SJCRH30 (cell line): ENCODE measurements at regions not wholly inside any gene's neighbourhood (a gene's known extent, or its start where the extent isn't known, plus 50 kb on each side); places are given as distances from the start of the nearest gene placed in this dataset.

ENCODE experiments used
- DNase-seq, 2 experiments: peaks; one replicate each; pipeline ENCODE4 v3.0.0-alpha.2; 2015 to 2020
- H3K27ac ChIP-seq: fragments of 250-450 bp; sonication (Bioruptor Pico); 2 replicates; pipeline ENCODE4 v1.5.1; 2020; ENCODE audit warnings: mild to moderate bottlenecking, moderate library complexity
- H3K27me3 ChIP-seq: fragments of 250-450 bp; sonication (Bioruptor Pico); 2 replicates; pipeline ENCODE4 v1.5.1; 2020; ENCODE audit warnings: mild to moderate bottlenecking, moderate library complexity
- H3K36me3 ChIP-seq: fragments of 250-450 bp; sonication (Bioruptor Pico); 2 replicates; pipeline ENCODE4 v1.5.1; 2020; ENCODE audit warnings: mild to moderate bottlenecking, moderate library complexity
- H3K4me1 ChIP-seq: fragments of 250-450 bp; sonication (Bioruptor Pico); 2 replicates; pipeline ENCODE4 v1.5.1; 2020; ENCODE audit warnings: mild to moderate bottlenecking, moderate library complexity
- H3K4me3 ChIP-seq: fragments of 250-450 bp; sonication (Bioruptor Pico); 2 replicates; pipeline ENCODE4 v1.5.1; 2020; ENCODE audit warnings: mild to moderate bottlenecking, moderate library complexity
- H3K9me3 ChIP-seq: fragments of 250-450 bp; sonication (Bioruptor Pico); replicated peaks from 2 replicates; pipeline ENCODE4 v1.5.1; 2020; ENCODE audit warnings: mild to moderate bottlenecking, moderate library complexity

- no peaks in the 10 kb centered on the region for H3K4me1 ChIP-seq
- DNase-seq, result no peak
- no peak overlapping the region for H3K27ac ChIP-seq
- no peaks in the 10 kb centered on the region for H3K36me3 ChIP-seq
- peaks cover 3% of the 10 kb centered on the region; the same call in 1 of the 2 replicates for H3K27me3 ChIP-seq
- H3K9me3 ChIP-seq, result no peaks in the 10 kb centered on the region
- H3K4me3 ChIP-seq, result no peak overlapping the region
Observed at GRCh38 chr12:114226241-114226928, 179.6 kb downstream of the TBX5 start.

GRCh38 chr12:114221957-114222630 is 183.8 kb downstream of the TBX5 start:
- Histone ChIP-seq H3K9me3 (no peaks in the 10 kb centered on the region), H3K4me3 (no peak overlapping the region), H3K27ac (no peak overlapping the region), H3K27me3 (peaks cover 3% of the 10 kb centered on the region; the same call in 1 of the 2 replicates), H3K36me3 (no peaks in the 10 kb centered on the region), H3K4me1 (no peaks in the 10 kb centered on the region)
- DNase-seq, result no peak

DNA sequence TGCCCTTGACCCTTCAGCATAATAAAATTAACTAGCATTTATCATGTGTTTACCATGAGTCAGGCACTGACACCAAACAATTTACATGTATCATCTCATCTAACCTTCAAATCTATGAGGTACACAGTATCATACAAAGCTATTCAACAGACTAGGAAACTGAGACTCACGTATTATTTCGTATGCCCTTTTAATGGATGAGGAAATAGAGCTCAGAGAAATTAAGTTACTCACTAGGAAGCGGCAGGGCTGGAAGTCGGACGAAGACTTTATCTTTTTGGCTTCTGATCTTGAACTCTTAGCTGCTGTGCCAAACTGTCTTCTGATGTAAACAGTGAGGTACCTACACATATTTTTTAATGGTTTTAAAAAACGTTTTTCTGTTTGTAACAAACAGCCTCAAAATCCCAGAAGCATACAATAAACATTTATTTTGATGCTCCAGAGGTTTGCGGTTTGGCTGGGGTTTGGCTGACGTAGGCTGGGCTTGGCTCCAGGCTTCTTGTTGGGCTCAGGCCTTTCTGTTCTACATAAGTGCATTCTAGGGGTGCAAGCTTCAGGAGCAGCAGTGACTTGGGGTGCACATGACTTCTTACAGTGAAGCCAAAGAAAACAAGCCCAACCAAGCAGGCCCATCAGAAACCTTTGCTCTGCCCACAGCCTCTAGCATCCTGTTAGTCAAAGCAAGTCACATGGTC is 184.7 kb downstream of the TBX5 start:
- no peak for DNase-seq
- Histone ChIP-seq H3K4me1 (no peaks in the 10 kb centered on the region), H3K4me3 (no peak overlapping the region), H3K27me3 (peaks cover 3% of the 10 kb centered on the region; the same call in 1 of the 2 replicates), H3K9me3 (no peaks in the 10 kb centered on the region), H3K27ac (no peak overlapping the region), H3K36me3 (no peaks in the 10 kb centered on the region)

DNA sequence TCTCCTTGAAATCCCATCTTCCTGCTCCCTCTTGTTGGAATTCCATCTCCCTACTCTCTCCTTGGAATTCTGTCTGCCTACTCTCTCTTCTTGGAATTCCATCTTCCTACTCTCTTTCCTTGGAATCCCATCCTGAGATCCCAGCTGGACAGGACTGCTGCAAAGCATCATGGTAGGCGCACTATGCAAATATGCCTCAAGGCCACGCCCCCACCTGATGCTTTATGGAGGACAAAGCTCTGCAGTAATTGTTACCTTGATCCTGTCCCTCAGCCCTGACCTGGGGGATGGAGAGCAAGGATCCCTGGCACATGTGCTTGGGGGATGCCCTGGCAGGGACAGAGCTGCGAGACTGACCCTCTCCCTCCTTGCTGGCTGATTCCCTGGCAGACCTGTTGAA is 185.6 kb downstream of the TBX5 start:
- Histone ChIP-seq H3K4me3 (no peak overlapping the region), H3K9me3 (no peaks in the 10 kb centered on the region), H3K36me3 (no peaks in the 10 kb centered on the region), H3K27me3 (no peaks in the 10 kb centered on the region; the same call in 1 of the 2 replicates), H3K4me1 (no peaks in the 10 kb centered on the region), H3K27ac (no peak overlapping the region)
- no peak for DNase-seq

- no peak overlapping the region for H3K27ac ChIP-seq
- H3K4me1 ChIP-seq, result no peaks in the 10 kb centered on the region
- no peaks in the 10 kb centered on the region for H3K36me3 ChIP-seq
- no peak for DNase-seq
- H3K4me3 ChIP-seq, result no peak overlapping the region
- no peaks in the 10 kb centered on the region for H3K9me3 ChIP-seq
- H3K27me3 ChIP-seq, result no peaks in the 10 kb centered on the region; the same call in 1 of the 2 replicates
Observed at GRCh38 chr12:114218136-114218535, 187.8 kb downstream of the TBX5 start.

GRCh38 chr12:114215746-114216145 is 190.2 kb downstream of the TBX5 start:
- Histone ChIP-seq H3K4me3 (no peak overlapping the region), H3K4me1 (no peaks in the 10 kb centered on the region), H3K27ac (no peak overlapping the region), H3K27me3 (no peaks in the 10 kb centered on the region), H3K9me3 (no peaks in the 10 kb centered on the region), H3K36me3 (no peaks in the 10 kb centered on the region)
- no peak for DNase-seq

DNA sequence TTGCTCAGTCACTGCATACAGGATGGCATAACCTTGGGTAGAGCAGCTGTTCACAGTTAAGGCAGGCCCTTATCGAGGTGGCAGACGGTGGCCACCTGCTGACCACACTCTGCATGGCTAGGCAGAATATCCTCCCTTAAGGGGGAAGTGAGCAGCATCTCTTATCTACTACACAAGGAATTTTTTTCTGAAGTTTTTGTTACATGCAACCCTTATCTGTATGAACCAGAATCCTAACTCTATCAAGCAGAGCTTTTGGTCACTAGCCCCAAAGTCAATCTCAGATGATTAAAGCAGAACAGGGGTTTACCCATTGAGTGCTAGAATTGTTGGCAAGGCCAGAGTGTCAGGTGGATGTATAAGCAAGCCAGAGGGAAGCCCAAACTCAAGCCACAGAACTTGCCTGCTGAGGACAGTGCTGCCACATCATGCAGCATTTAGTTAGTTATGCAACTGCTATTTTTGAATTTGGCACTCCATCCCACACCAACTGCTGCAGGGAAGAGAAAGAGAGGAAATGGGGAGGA is 192.8 kb downstream of the TBX5 start:
- H3K36me3 ChIP-seq, result no peaks in the 10 kb centered on the region
- H3K9me3 ChIP-seq, result no peaks in the 10 kb centered on the region
- peak in 1 of 2 experiments; percentile 15 for DNase-seq
- no peak overlapping the region for H3K27ac ChIP-seq
- H3K4me3 ChIP-seq, result no peak overlapping the region
- no peaks in the 10 kb centered on the region for H3K27me3 ChIP-seq
- H3K4me1 ChIP-seq, result peaks cover 4% of the 10 kb centered on the region

DNA sequence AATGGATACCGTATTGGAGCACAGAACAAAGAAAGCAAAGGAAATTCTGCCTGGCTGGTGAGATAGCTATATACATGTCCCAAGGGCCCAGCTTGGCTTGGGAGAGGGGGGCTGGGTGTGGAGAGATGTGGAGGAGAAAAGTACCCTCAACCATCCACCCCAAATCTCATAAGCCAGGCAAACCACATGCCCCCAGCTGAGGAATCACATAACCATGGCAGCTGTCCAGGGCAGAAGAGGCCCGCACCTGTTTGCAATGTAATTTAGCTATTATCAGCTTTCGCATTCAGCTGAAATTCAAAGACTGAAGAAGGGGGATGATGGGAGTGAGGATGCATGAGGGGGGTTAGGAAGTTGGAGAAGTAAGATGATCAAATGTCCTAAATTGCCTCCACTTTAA is 196.1 kb downstream of the TBX5 start:
- DNase-seq, result peak; percentile 72 to 84
- no peak overlapping the region for H3K27ac ChIP-seq
- H3K9me3 ChIP-seq, result no peaks in the 10 kb centered on the region
- H3K4me3 ChIP-seq, result no peak overlapping the region
- H3K4me1 ChIP-seq, result peaks cover 4% of the 10 kb centered on the region
- no peaks in the 10 kb centered on the region for H3K27me3 ChIP-seq
- H3K36me3 ChIP-seq, result no peaks in the 10 kb centered on the region

DNA sequence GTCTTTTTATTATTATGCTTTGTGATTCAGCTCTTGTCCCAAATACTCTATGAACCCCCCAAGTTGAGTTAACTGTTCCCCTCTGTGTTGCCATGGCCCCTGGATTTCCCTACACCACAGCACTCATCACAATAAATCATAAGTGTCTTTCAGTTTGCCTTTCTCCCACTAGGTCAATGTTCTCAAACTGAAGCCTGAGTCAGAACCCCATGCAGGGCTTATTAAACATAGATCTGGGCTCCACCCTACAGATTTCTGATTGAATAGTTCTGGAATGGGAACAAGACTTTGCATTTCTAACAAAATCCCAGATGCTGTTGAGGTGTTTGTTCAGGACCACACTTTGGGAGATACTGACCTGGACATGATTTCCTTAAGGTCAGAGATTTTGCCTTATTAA is 199.4 kb downstream of the TBX5 start:
- H3K4me1 ChIP-seq, result peaks cover 4% of the 10 kb centered on the region
- H3K9me3 ChIP-seq, result no peaks in the 10 kb centered on the region
- DNase-seq, result no peak
- no peak overlapping the region for H3K4me3 ChIP-seq
- H3K27me3 ChIP-seq, result no peaks in the 10 kb centered on the region
- H3K36me3 ChIP-seq, result no peaks in the 10 kb centered on the region
- H3K27ac ChIP-seq, result no peak overlapping the region

GRCh38 chr12:114201794-114202193 is 204.2 kb downstream of the TBX5 start:
- Histone ChIP-seq H3K27me3 (no peaks in the 10 kb centered on the region), H3K9me3 (no peaks in the 10 kb centered on the region), H3K4me1 (no peaks in the 10 kb centered on the region), H3K4me3 (no peak overlapping the region), H3K36me3 (no peaks in the 10 kb centered on the region), H3K27ac (no peak overlapping the region)
- no peak for DNase-seq

- H3K4me3 ChIP-seq, result no peak overlapping the region
- no peaks in the 10 kb centered on the region for H3K36me3 ChIP-seq
- H3K27ac ChIP-seq, result no peak overlapping the region
- no peak for DNase-seq
- no peaks in the 10 kb centered on the region for H3K4me1 ChIP-seq
- no peaks in the 10 kb centered on the region for H3K9me3 ChIP-seq
- H3K27me3 ChIP-seq, result no peaks in the 10 kb centered on the region
Observed at GRCh38 chr12:114194956-114195355, 211.0 kb downstream of the TBX5 start.

- no peak overlapping the region for H3K27ac ChIP-seq
- no peak overlapping the region for H3K4me3 ChIP-seq
- H3K4me1 ChIP-seq, result no peaks in the 10 kb centered on the region
- DNase-seq, result no peak
- no peaks in the 10 kb centered on the region for H3K9me3 ChIP-seq
- H3K27me3 ChIP-seq, result no peaks in the 10 kb centered on the region
- H3K36me3 ChIP-seq, result no peaks in the 10 kb centered on the region
Observed at GRCh38 chr12:114194066-114194465, 211.9 kb downstream of the TBX5 start.

GRCh38 chr12:114193474-114193873 is 212.5 kb downstream of the TBX5 start:
- no peak for DNase-seq
- H3K36me3 ChIP-seq, result no peaks in the 10 kb centered on the region
- H3K27ac ChIP-seq, result no peak overlapping the region
- H3K27me3 ChIP-seq, result no peaks in the 10 kb centered on the region
- no peaks in the 10 kb centered on the region for H3K9me3 ChIP-seq
- no peaks in the 10 kb centered on the region for H3K4me1 ChIP-seq
- no peak overlapping the region for H3K4me3 ChIP-seq

GRCh38 chr12:114192549-114192948 is 213.4 kb downstream of the TBX5 start:
- H3K36me3 ChIP-seq, result no peaks in the 10 kb centered on the region
- no peak overlapping the region for H3K4me3 ChIP-seq
- H3K27me3 ChIP-seq, result no peaks in the 10 kb centered on the region
- H3K27ac ChIP-seq, result no peak overlapping the region
- H3K9me3 ChIP-seq, result no peaks in the 10 kb centered on the region
- no peak for DNase-seq
- H3K4me1 ChIP-seq, result no peaks in the 10 kb centered on the region

- H3K4me3 ChIP-seq, result no peak overlapping the region
- no peaks in the 10 kb centered on the region for H3K27me3 ChIP-seq
- H3K9me3 ChIP-seq, result no peaks in the 10 kb centered on the region
- no peak for DNase-seq
- no peak overlapping the region for H3K27ac ChIP-seq
- no peaks in the 10 kb centered on the region for H3K4me1 ChIP-seq
- no peaks in the 10 kb centered on the region for H3K36me3 ChIP-seq
Observed at GRCh38 chr12:114192013-114192412, 213.9 kb downstream of the TBX5 start.
